ENCODE measurements at regions not wholly inside any gene's neighbourhood (a gene's known extent, or its start where the extent isn't known, plus 50 kb on each side); places are given as distances from the start of the nearest gene placed in this dataset.

DNA sequence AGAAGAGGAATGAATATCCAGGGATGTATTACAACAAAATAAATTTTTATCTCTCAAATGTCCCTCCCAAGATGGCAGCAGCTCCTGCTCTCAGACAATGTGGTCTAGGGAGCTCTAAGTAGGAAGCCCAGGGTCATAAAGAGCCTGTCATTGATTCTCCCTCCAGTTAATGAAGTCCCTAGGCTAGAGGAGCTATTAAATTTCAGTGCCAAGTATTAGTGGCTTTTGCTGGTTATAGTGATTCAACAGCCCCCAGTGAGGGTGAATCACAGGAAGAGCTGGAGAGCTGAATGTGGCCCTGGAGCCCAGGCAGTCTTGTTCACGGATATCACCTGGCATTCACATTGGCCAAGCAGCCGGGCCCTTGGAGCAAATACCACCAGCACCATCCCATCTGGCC is 109.8 kb upstream of the YPEL5 start:
- H3K23me2 ChIP-seq (ENCODE audit: insufficient read length, low read depth, low read length, poor library complexity, severe bottlenecking) = no peaks in the 10 kb centered on the region
- no peak overlapping the region for H3K4me2 ChIP-seq (ENCODE audit: insufficient read depth, insufficient read length, low read length)
- no peak overlapping the region for H3K4ac ChIP-seq (ENCODE audit: low read depth, low read length)
- Mint-ChIP-seq H3K4me1 (peaks cover 0 to 3% of the 10 kb centered on the region in 2 experiments; a peak in 1 of 4 replicates), H3K36me3 (ENCODE audit: insufficient read depth in 1 of 3, low read depth in 3 of 3) (no peaks in the 10 kb centered on the region), H3K27me3 (ENCODE audit: low read depth) (no peaks in the 10 kb centered on the region), H3K9me3 (no peaks in the 10 kb centered on the region), H3K27ac (no peak overlapping the region), H3K4me3 (no peak overlapping the region)
- no peak overlapping the region for H2BK15ac ChIP-seq (ENCODE audit: low read depth, low read length)
- H3K14ac ChIP-seq (ENCODE audit: insufficient read depth, low read length) = no peak overlapping the region
- no peak overlapping the region for H2AFZ ChIP-seq (ENCODE audit: low read length)
- H4K91ac ChIP-seq (ENCODE audit: insufficient read length, low read depth, low read length) = no peak overlapping the region
- H3K27me3 ChIP-seq (ENCODE audit: insufficient read depth, low read length) = no peaks in the 10 kb centered on the region
- H3K9ac ChIP-seq (ENCODE audit: extremely low read depth, insufficient read length, low read length) = no peak overlapping the region
- no peak overlapping the region for H2AK5ac ChIP-seq (ENCODE audit: insufficient read length, low read length)
- no peak overlapping the region for H3K23ac ChIP-seq (ENCODE audit: insufficient read length, low read depth, low read length)
- H2BK120ac ChIP-seq (ENCODE audit: low read depth, low read length, poor library complexity, severe bottlenecking) = no peak overlapping the region
- no peak overlapping the region for H3K56ac ChIP-seq (ENCODE audit: insufficient read length, low read depth, low read length)
- H3K79me2 ChIP-seq (ENCODE audit: insufficient read depth, low read length) = no peaks in the 10 kb centered on the region
- no peaks in the 10 kb centered on the region for H3K79me1 ChIP-seq (ENCODE audit: insufficient read depth, low read depth, low read length, poor library complexity, severe bottlenecking)
- no peaks in the 10 kb centered on the region for H3K4me1 ChIP-seq (ENCODE audit: insufficient read depth, low read length)
- no peaks in the 10 kb centered on the region for H3K9me3 ChIP-seq (ENCODE audit: control insufficient read depth, low read depth, low read length)
- DNase-seq = no peak
- no peak overlapping the region for H2BK5ac ChIP-seq (ENCODE audit: insufficient read length, low read length)
- no CpG with 5 or more reads among the region's 2 CpGs for WGBS (ENCODE audit: extremely low coverage, insufficient read length, low lambda C conversion rate)
- no peak overlapping the region for H4K8ac ChIP-seq (replicated peaks; ENCODE audit: insufficient read length, low read depth, low read length)
- H3K27ac ChIP-seq (ENCODE audit: insufficient read length, low read depth, low read length) = no peak overlapping the region
- TF ChIP-seq, protein P1, sequence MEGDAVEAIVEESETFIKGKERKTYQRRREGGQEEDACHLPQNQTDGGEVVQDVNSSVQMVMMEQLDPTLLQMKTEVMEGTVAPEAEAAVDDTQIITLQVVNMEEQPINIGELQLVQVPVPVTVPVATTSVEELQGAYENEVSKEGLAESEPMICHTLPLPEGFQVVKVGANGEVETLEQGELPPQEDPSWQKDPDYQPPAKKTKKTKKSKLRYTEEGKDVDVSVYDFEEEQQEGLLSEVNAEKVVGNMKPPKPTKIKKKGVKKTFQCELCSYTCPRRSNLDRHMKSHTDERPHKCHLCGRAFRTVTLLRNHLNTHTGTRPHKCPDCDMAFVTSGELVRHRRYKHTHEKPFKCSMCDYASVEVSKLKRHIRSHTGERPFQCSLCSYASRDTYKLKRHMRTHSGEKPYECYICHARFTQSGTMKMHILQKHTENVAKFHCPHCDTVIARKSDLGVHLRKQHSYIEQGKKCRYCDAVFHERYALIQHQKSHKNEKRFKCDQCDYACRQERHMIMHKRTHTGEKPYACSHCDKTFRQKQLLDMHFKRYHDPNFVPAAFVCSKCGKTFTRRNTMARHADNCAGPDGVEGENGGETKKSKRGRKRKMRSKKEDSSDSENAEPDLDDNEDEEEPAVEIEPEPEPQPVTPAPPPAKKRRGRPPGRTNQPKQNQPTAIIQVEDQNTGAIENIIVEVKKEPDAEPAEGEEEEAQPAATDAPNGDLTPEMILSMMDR (conservative IDR thresholded peaks at IDR 0.05) = no peak
- no peak overlapping the region for H2BK20ac ChIP-seq (ENCODE audit: low read depth, low read length, poor library complexity, severe bottlenecking)
- H3K18ac ChIP-seq (ENCODE audit: insufficient read length, low read depth, low read length) = no peak overlapping the region
- H4K20me1 ChIP-seq (ENCODE audit: control insufficient read depth, insufficient read depth, insufficient read length) = no peaks in the 10 kb centered on the region
- H4K5ac ChIP-seq (ENCODE audit: insufficient read length, low read depth, low read length) = no peak overlapping the region
- no peak overlapping the region for H3T11ph ChIP-seq (ENCODE audit: low read length)
- no peak overlapping the region for H2BK12ac ChIP-seq (ENCODE audit: insufficient read length, low read depth, low read length)
